CD4-positive, CD25-positive, alpha-beta regulatory T cell (primary cell): ENCODE measurements at regions not wholly inside any gene's neighbourhood (a gene's known extent, or its start where the extent isn't known, plus 50 kb on each side); places are given as distances from the start of the nearest gene placed in this dataset.

Source experiments
- ATAC-seq, 2 donors: fragments of 150-1000 bp; cut with Tn5 transposase; one replicate each; pipeline ENCODE4 v1.10.0; 2021; ENCODE audit warnings: low read depth in 2 of 2, moderate number of reproducible peaks in 2 of 2, moderate library complexity in 1 of 2
- DNase-seq, 3 donors: peaks; one replicate each; pipeline versions ENCODE4 v3.0.0 to v3.0.0-alpha.2; 2012 to 2022; ENCODE audit warnings: mixed read lengths in 1 of 3
- H3K27ac ChIP-seq: one replicate; pipeline ENCODE4 v1.7.0; 2013; ENCODE audit warnings: mild to moderate bottlenecking, low read length; ENCODE audit not compliant: insufficient read depth, poor library complexity, severe bottlenecking
- H3K27me3 ChIP-seq: one replicate; pipeline ENCODE4 v1.7.0; 2013; ENCODE audit warnings: low read length; ENCODE audit not compliant: control insufficient read depth, insufficient read depth
- H3K36me3 ChIP-seq: one replicate; pipeline ENCODE4 v1.7.0; 2013; ENCODE audit warnings: mild to moderate bottlenecking, low read length, moderate library complexity; ENCODE audit not compliant: control insufficient read depth, insufficient read depth
- H3K4me1 ChIP-seq: 2 replicates; pipeline ENCODE4 v1.7.0; 2013; ENCODE audit warnings: mild to moderate bottlenecking, low read length; ENCODE audit not compliant: insufficient read depth, control insufficient read depth, poor library complexity, severe bottlenecking
- H3K4me3 ChIP-seq: one replicate; pipeline ENCODE4 v1.7.0; 2013; ENCODE audit warnings: low read depth, mild to moderate bottlenecking, low read length, moderate library complexity
- H3K9me3 ChIP-seq, 2 experiments: 1 replicate in 1 of 2; 2 replicates in 1 of 2; pipeline ENCODE4 v1.7.0; 2013; ENCODE audit warnings: low read length in 2 of 2, mild to moderate bottlenecking in 1 of 2, moderate library complexity in 1 of 2; ENCODE audit not compliant: control insufficient read depth in 2 of 2
- H3K27ac Mint-ChIP-seq, 3 donors: one replicate each; pipeline ENCODE4 v1.8.0; 2020 to 2022; ENCODE audit warnings: mild to moderate bottlenecking in 3 of 3, mixed read lengths in 3 of 3, moderate library complexity in 2 of 3
- H3K27me3 Mint-ChIP-seq: one replicate; pipeline ENCODE4 v1.8.0; 2022; ENCODE audit warnings: mild to moderate bottlenecking, mixed read lengths
- H3K36me3 Mint-ChIP-seq: one replicate; pipeline ENCODE4 v1.8.0; 2020; ENCODE audit warnings: mixed read lengths
- H3K4me1 Mint-ChIP-seq, 4 donors: one replicate each; pipeline ENCODE4 v1.8.0; 2020 to 2022; ENCODE audit warnings: mixed read lengths in 4 of 4, mild to moderate bottlenecking in 1 of 4
- H3K4me3 Mint-ChIP-seq, 4 donors: one replicate each; pipeline ENCODE4 v1.8.0; 2020 to 2022; ENCODE audit warnings: mild to moderate bottlenecking in 4 of 4, mixed read lengths in 4 of 4, moderate library complexity in 3 of 4
- H3K9me3 Mint-ChIP-seq, 7 donors: one replicate each; pipeline ENCODE4 v1.8.0; 2020 to 2022; ENCODE audit warnings: mixed read lengths in 7 of 7, mild to moderate bottlenecking in 3 of 7, moderate library complexity in 2 of 7

DNA sequence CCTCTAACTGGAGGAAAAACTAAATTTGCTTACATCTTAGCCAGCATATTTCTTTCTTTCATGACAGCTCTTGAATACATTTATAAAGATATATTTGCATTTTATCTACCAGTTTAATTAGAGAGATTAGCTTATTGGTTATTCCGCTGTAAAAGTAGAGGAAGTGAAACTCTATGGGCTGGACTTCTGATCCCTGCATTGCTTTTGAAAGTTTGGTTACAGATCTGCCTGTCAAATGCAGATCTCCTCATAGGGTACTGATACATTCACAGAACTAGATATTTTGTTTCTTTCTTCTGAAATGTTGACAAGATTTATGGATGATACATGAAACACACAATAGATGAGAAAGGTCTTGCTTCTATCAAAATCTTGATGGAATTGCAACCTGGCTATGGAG lies 581.4 kb upstream of the AADAT start:
- no peaks in the 10 kb centered on the region for H3K36me3 Mint-ChIP-seq
- no peaks in the 10 kb centered on the region for H3K4me1 Mint-ChIP-seq
- DNase-seq (no peak), ATAC-seq (no peak)
- Histone ChIP-seq H3K4me3 (no peak overlapping the region), H3K27ac (no peak overlapping the region), H3K36me3 (no peaks in the 10 kb centered on the region), H3K27me3 (no peaks in the 10 kb centered on the region), H3K4me1 (no peaks in the 10 kb centered on the region), H3K9me3 (no peaks in the 10 kb centered on the region)
- H3K27me3 Mint-ChIP-seq = no peaks in the 10 kb centered on the region
- peaks cover 0 to 13% (median 4%) of the 10 kb centered on the region in 7 donors for H3K9me3 Mint-ChIP-seq
- no peak overlapping the region for H3K4me3 Mint-ChIP-seq
- no peak overlapping the region for H3K27ac Mint-ChIP-seq

DNA sequence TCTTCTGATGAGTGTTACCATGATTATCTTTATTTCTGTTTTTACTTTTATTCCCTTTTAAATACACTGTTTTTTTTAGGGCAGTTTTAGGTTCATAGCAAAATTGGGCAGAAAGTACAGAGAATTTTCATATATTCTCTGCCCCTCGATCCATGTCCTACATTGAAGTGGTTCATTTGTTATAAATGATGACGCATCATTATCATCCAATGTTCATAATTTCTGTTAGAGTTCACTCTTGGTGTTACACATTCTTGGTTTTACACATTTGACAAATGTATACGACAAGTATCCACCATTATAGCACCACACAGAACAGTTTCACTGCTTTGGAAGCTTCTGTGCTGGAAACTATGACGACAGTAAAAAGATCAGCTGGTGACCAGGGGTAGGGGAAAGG lies 578.1 kb upstream of the AADAT start:
- no peak overlapping the region for H3K27ac Mint-ChIP-seq
- ATAC-seq = no peak
- Histone ChIP-seq H3K36me3 (no peaks in the 10 kb centered on the region), H3K9me3 (no peaks in the 10 kb centered on the region), H3K27ac (no peak overlapping the region), H3K27me3 (no peaks in the 10 kb centered on the region), H3K4me1 (no peaks in the 10 kb centered on the region), H3K4me3 (no peak overlapping the region)
- no peaks in the 10 kb centered on the region for H3K36me3 Mint-ChIP-seq
- H3K4me3 Mint-ChIP-seq = no peak overlapping the region
- peaks cover 0 to 10% (median 6%) of the 10 kb centered on the region in 7 donors for H3K9me3 Mint-ChIP-seq
- H3K27me3 Mint-ChIP-seq = no peaks in the 10 kb centered on the region
- H3K4me1 Mint-ChIP-seq = no peaks in the 10 kb centered on the region
- DNase-seq = no peak

DNA sequence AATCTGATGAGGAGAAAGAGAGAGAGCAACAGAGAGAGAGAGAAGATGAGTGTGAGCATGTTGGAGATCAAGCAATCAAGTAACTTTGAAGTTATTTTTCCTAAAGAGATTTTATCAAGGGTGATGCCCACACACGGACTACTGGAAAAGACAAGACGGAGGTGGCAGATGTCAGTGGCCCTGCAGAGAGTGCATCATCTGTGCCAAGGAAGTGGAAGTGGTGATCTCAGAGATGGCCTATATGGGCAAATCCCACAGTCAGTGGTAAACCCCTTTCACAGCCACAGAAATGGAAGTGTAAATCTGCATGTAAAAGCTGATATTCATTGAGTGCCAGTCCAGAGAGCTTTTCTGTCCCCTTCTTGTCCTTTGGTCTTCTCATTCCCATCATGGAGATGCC lies 577.2 kb upstream of the AADAT start:
- Mint-ChIP-seq H3K36me3 (no peaks in the 10 kb centered on the region), H3K27me3 (no peaks in the 10 kb centered on the region), H3K9me3 (peaks cover 0 to 13% (median 6%) of the 10 kb centered on the region in 7 donors), H3K27ac (no peak overlapping the region), H3K4me3 (no peak overlapping the region), H3K4me1 (no peaks in the 10 kb centered on the region)
- Histone ChIP-seq H3K27me3 (no peaks in the 10 kb centered on the region), H3K4me3 (no peak overlapping the region), H3K36me3 (no peaks in the 10 kb centered on the region), H3K9me3 (no peaks in the 10 kb centered on the region), H3K27ac (no peak overlapping the region), H3K4me1 (no peaks in the 10 kb centered on the region)
- ATAC-seq (no peak), DNase-seq (no peak)

DNA sequence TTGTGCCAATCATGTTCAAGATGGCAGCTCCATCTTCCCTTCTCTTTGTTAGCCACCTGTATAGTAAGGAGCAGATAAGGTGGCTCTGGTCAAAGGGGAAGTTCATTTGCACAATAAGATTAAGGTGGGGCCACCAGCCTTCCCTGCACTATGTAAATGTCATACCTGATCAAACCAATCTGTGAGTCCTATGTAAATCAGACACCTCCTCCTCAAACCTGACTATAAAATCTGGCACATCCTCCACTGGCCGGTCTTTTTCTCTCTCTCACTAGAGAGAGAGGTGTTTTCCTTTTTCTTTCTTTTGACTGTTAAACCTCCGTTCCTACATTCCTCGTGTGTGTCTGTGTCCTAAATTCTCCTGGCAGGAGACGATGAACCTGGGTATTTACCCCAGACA lies 572.5 kb upstream of the AADAT start:
- Mint-ChIP-seq H3K27ac (no peak overlapping the region), H3K9me3 (peaks cover 0 to 13% (median 8%) of the 10 kb centered on the region in 7 donors), H3K27me3 (no peaks in the 10 kb centered on the region), H3K4me1 (no peaks in the 10 kb centered on the region), H3K36me3 (no peaks in the 10 kb centered on the region), H3K4me3 (no peak overlapping the region)
- Histone ChIP-seq H3K9me3 (no peaks in the 10 kb centered on the region), H3K27me3 (no peaks in the 10 kb centered on the region), H3K4me3 (no peak overlapping the region), H3K36me3 (no peaks in the 10 kb centered on the region), H3K27ac (no peak overlapping the region), H3K4me1 (no peaks in the 10 kb centered on the region)
- no peak for ATAC-seq
- no peak for DNase-seq

DNA sequence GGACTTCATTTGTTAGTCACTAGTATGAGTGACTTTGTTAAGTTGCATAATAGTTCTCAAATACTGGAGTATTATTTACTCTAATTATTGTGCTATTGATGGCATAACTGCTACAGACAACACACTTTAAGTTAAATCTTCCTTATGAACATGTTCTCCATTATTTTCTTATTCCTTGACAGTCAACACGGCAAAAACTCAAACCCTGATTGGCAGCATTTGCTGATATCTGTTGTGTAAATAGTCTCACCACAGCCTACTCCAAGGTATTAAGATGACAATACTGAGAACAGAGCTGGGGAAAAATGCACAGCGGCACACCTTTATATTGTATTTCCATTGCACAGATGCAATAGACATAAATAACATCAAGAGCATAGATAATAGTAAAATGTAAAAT lies 568.0 kb upstream of the AADAT start:
- no peak overlapping the region for H3K27ac Mint-ChIP-seq
- no peak overlapping the region for H3K4me3 Mint-ChIP-seq
- Histone ChIP-seq H3K9me3 (no peaks in the 10 kb centered on the region), H3K4me1 (no peaks in the 10 kb centered on the region), H3K27me3 (no peaks in the 10 kb centered on the region), H3K4me3 (no peak overlapping the region), H3K36me3 (no peaks in the 10 kb centered on the region), H3K27ac (no peak overlapping the region)
- H3K4me1 Mint-ChIP-seq = no peaks in the 10 kb centered on the region
- ATAC-seq (no peak), DNase-seq (no peak)
- peaks cover 0 to 13% (median 6%) of the 10 kb centered on the region in 7 donors for H3K9me3 Mint-ChIP-seq
- H3K27me3 Mint-ChIP-seq = no peaks in the 10 kb centered on the region
- H3K36me3 Mint-ChIP-seq = no peaks in the 10 kb centered on the region

DNA sequence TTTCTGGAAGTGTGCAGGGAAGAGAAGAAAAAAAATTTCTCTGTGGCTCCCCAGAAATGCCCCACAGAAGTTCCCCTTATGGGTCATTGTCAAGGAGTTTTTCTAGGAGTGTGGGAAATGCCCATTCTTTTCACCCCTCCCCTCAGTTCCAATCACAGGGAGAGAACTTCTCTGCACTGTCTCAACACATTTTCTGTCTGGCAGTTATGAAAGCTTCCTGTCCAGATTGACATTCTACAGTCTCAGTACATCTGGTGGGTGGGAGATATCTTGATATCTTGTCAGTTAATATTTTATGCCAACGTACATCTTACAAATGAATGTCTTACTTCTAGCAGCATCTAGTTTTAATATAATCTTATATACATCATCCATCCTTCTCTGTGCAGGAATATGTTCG lies 566.8 kb upstream of the AADAT start:
- no peaks in the 10 kb centered on the region for H3K4me1 Mint-ChIP-seq
- H3K9me3 Mint-ChIP-seq = peaks cover 0 to 13% (median 6%) of the 10 kb centered on the region in 7 donors
- no peaks in the 10 kb centered on the region for H3K36me3 Mint-ChIP-seq
- DNase-seq (no peak), ATAC-seq (no peak)
- Histone ChIP-seq H3K27ac (no peak overlapping the region), H3K4me3 (no peak overlapping the region), H3K27me3 (no peaks in the 10 kb centered on the region), H3K4me1 (no peaks in the 10 kb centered on the region), H3K9me3 (no peaks in the 10 kb centered on the region), H3K36me3 (no peaks in the 10 kb centered on the region)
- no peak overlapping the region for H3K27ac Mint-ChIP-seq
- H3K27me3 Mint-ChIP-seq = no peaks in the 10 kb centered on the region
- H3K4me3 Mint-ChIP-seq = no peak overlapping the region

DNA sequence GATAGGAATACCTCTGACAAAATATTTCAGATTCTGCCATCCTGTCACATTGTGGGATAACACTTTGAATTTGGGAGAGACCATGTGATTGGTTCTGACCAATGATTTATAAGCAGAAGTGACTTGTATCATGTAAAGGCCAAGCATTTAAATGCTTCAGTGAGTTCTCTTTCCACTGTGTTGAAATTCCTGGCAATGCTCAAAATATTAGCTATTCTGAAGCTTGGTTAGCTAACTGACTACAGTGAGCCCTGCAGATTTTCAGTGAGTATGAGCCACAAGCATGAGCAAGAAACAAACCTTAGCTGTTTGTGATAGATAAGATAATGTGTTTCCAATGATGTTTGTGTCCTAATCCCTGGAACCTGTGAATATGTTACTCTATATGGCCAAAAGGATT lies 562.8 kb upstream of the AADAT start:
- ATAC-seq (no peak), DNase-seq (no peak)
- H3K27me3 Mint-ChIP-seq = no peaks in the 10 kb centered on the region
- no peak overlapping the region for H3K27ac Mint-ChIP-seq
- H3K27me3 ChIP-seq = no peaks in the 10 kb centered on the region
- H3K4me1 Mint-ChIP-seq = no peaks in the 10 kb centered on the region
- H3K4me1 ChIP-seq = no peaks in the 10 kb centered on the region
- H3K4me3 ChIP-seq = no peak overlapping the region
- H3K9me3 ChIP-seq = no peaks in the 10 kb centered on the region
- peaks cover 0 to 10% (median 4%) of the 10 kb centered on the region in 7 donors for H3K9me3 Mint-ChIP-seq
- H3K27ac ChIP-seq = no peak overlapping the region
- H3K36me3 ChIP-seq = no peaks in the 10 kb centered on the region
- no peaks in the 10 kb centered on the region for H3K36me3 Mint-ChIP-seq
- no peak overlapping the region for H3K4me3 Mint-ChIP-seq

DNA sequence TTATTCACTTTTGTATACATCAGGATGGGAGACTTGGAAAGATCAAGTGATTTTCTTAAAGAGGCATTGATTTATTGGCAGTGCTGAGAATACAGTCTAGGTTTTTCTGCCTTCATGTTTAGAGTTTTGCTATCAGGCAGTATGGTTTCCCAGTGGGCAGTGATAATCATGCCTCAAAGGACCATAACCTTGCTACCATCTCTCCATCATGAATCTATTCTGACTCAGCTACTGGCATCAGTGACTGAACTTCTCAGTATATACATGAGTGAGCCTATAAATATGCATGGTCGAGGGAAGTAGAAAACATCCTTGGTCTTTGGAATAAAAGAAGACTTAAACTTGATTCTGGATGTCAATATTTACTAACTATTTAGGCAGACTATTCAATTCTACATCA lies 562.0 kb upstream of the AADAT start:
- Histone ChIP-seq H3K27ac (no peak overlapping the region), H3K4me3 (no peak overlapping the region), H3K4me1 (no peaks in the 10 kb centered on the region), H3K27me3 (no peaks in the 10 kb centered on the region), H3K36me3 (no peaks in the 10 kb centered on the region), H3K9me3 (no peaks in the 10 kb centered on the region)
- Mint-ChIP-seq H3K27ac (no peak overlapping the region), H3K36me3 (no peaks in the 10 kb centered on the region), H3K4me1 (no peaks in the 10 kb centered on the region), H3K4me3 (no peak overlapping the region), H3K9me3 (peaks cover 0 to 10% (median 4%) of the 10 kb centered on the region in 7 donors), H3K27me3 (no peaks in the 10 kb centered on the region)
- ATAC-seq = no peak
- no peak for DNase-seq
